SKM-1 (cell line): ENCODE measurements at regions not wholly inside any gene's neighbourhood (a gene's known extent, or its start where the extent isn't known, plus 50 kb on each side); places are given as distances from the start of the nearest gene placed in this dataset.
A peak's percentile ranks its signal among the peaks of the same experiment; 100 is the strongest.

ENCODE experiments used
- DNase-seq: peaks from one replicate; lab custom pipeline; 2025; ENCODE audit not compliant: unreplicated experiment; lab: John Stamatoyannopoulos, UW

- no peak for DNase-seq
Observed at GRCh38 chr4:83793481-83793880, 257.6 kb downstream of the GPAT3 start.

GRCh38 chr4:83785891-83786290 is 250.0 kb downstream of the GPAT3 start:
- no peak for DNase-seq

GRCh38 chr4:83783215-83783614 is 247.3 kb downstream of the GPAT3 start:
- DNase-seq = no peak

DNA sequence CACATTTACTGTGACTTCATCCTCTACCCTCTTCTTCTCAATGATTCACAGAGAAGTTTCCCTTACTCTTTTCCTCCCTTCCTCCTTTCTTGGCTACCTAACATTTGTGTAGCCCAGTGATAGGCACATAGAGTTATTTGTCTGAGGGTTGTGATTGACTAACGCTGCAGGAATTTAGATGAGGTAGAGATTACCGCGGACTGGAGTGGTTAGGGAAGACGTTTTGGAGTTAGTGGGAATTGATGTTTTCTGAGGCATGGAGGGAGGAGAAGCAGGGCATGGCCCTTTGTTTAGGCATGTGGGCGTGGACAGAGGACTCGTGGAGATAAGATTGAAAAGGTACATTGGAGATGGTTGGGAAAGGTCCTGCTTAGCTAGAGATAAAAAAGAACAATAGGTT is 246.7 kb downstream of the GPAT3 start:
- DNase-seq = no peak

DNA sequence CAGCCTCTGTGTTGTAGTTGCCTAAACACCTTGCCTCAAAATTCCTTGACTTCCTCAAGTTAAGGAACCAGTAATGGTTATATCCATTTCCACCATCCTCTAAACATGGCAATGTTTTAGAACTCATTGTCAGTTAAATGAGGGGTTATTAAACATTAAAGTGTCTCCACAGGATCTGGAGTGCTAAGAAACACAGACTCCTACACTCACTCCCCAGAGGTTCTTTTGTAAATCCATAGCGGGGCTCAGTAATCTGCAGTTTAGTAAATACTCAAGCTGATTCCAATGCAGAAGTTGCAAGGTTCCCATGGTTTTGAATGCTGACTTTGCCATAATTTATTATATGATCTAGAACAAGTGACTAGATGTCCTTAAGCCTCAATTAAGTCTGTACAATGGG is 245.5 kb downstream of the GPAT3 start:
- no peak for DNase-seq

DNA sequence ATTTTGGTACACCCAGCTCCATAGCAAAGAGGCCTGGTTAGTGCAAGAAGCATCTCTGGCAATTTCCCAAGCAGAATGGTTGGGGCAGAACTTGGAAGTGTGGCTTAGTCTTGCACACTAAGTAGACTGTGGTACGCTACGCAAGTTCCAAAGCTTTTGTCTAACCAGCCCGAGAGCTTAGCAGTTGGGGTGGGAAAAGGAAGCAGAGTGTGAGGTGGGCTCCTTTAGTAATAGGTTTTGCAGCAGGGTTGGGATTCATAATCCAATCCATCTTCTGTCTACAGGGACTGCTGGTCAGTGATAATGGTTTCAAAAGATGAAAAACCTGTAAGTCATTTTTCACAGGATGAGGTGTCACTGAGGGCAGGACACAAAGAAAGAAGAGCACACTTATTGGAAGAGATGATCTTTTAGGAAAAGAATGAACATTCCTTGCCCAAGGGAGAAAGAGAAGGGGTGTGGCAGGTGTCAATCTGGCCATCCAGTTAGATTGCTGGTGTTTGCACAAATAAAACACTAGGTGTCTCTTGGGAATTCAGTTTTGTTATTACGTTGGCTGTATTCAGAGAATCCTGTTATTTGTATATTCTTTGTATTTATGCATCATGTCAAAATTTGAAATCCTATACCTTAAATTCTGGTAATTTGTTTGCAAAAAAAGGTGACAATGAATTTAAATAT is 244.3 kb downstream of the GPAT3 start:
- DNase-seq = no peak

DNA sequence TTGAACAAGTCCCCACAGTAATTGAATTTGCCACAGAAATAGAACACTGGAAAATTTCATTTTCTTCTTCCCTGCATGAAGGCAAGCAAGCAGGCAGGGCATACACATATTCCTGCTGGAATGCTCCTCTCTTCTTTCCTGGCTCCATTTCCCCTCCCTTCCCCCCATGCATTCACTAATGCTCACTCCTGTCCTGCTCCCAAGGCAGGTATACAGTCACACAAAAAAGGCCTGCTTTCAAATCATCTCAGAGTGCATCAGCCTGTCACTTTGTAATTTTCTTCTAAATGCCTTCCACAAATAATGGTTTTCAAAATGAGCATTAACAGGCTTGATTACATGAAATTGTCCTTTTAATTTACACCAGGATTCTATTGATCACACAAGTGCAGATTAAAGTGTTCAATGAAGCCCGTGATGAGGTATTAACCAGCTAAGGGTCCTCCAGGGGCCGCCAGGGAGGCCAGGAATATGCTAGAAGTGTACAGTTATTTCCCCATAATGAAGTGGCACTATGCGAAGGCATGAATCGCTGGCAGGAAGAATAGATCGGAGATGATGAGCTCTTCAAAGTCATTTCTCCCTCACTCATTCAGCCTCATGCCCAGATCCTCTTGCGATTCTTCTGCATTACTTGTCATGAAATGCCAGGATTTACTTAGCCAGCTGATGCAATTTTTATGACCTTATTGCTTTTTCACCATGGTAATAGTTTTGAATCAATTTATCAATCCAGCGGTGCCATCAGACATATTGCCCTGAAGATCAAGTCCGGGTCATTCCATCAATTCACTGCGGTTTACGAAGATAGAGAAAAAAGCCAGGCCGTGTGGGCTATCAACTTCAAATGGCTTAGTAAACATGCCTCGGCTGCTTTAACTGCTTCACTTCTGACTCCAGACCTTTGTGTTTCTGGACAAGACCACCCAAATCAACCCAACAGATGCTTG is 243.5 kb downstream of the GPAT3 start:
- no peak for DNase-seq

DNA sequence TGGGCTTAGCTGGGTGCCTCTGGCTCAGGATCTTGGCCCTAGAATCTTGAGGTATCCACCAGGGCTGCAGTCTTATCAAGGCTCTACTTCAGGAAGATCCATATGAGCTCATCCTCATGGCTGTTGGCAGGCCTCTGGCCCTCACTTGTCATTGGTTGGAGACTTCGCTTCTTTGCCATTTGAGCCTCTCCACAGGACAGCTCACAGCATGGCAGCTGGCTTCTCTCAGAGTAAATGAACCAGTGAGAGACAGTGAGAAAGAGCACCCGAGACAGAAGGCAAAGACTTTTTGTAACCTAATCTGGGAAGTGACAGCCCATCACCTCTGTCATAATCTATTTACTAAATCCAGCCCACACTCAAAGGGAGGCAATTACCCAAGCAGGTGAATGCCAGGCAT is 236.8 kb downstream of the GPAT3 start:
- no peak for DNase-seq

- peak; percentile 7 for DNase-seq
Observed at GRCh38 chr4:83771113-83771705, 235.3 kb downstream of the GPAT3 start.

- no peak for DNase-seq
Observed at GRCh38 chr4:83768146-83768545, 232.2 kb downstream of the GPAT3 start.

GRCh38 chr4:83767067-83767466 is 231.2 kb downstream of the GPAT3 start:
- no peak for DNase-seq

- no peak for DNase-seq
Observed at GRCh38 chr4:83759611-83760010, 223.7 kb downstream of the GPAT3 start.

- no peak for DNase-seq
Observed at GRCh38 chr4:83758285-83758684, 222.4 kb downstream of the GPAT3 start.

DNA sequence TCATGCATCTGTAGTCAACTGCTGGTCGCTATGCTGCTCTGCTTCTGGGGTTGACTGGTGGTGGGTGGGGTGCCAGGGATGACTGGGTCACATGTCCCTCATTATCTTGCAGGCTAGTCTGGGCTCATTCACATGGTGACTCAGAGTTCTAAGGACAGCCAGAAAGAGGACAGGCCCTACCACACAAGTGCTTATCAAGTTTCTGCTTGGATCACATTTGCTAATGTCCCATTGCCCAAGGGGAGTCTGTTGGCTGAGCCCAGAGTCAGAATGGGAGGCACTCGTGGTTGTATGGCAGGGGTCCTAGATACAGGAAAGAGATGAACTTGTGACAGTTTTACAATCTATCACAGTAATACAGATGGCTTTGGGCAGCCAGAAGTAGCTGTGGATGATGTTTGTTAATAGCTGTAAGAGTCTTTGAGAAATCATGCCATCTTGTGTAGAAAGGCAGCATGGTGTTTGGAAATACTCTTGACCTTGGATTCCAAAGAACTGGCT is 221.3 kb downstream of the GPAT3 start:
- no peak for DNase-seq

GRCh38 chr4:83753260-83753659 is 217.4 kb downstream of the GPAT3 start:
- no peak for DNase-seq

- no peak for DNase-seq
Observed at GRCh38 chr4:83751336-83751949, 215.5 kb downstream of the GPAT3 start.

GRCh38 chr4:83748711-83749110 is 212.8 kb downstream of the GPAT3 start:
- DNase-seq = no peak

DNA sequence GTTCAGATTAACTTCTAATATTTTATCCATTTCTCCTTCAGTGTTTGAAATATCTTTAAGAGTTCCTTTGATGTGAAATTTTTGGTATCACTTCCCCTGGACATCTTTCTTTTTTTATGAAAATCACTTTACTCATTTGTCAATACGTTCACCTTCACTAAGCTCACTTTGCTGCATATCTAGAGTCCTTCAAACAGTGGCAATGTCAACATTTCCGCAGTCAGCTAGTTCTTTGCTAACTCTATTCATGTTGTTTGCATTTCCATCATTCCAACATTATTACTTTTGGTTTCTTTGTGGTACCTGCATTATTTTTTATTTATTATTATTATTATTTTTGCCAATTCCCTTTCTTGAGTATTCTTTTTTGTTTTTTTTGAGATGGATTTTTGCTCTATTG is 203.0 kb downstream of the GPAT3 start:
- DNase-seq = no peak

GRCh38 chr4:83734576-83734975 is 198.7 kb downstream of the GPAT3 start:
- no peak for DNase-seq

- DNase-seq = no peak
Observed at GRCh38 chr4:83732114-83732635, 196.3 kb downstream of the GPAT3 start.

DNA sequence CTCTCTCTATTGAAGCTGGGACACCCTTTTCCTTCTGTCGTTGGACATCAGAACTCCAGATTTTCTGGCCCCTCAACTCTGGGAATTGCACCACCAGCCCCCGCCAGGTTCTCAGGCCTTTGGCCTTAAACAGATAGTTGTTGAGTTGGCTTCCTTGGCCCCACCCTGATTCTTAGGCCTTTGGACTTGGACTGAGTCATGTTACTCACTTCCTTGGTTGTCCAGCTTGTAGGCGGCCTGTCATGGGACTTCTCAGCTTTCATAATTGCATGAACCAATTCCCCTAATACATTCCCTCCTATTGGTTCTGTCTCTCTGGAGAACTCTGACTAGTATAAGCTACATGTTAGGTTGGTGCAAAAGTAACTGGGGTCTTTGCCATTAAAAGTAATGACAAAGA is 195.7 kb downstream of the GPAT3 start:
- no peak for DNase-seq
